Testis (tissue), 2 donors: ENCODE measurements at regions not wholly inside any gene's neighbourhood (a gene's known extent, or its start where the extent isn't known, plus 50 kb on each side); places are given as distances from the start of the nearest gene placed in this dataset.

Experiments
- POLR2A ChIP-seq: fragments of 450-650 bp; IDR thresholded peaks from one replicate; pipeline ENCODE4 v1.6.1; 2017; ENCODE audit warnings: antibody characterized with exemption, mild to moderate bottlenecking, moderate library complexity
- TF ChIP-seq, protein P1 (sequence below), 3 experiments: fragments of 450-650 bp in 2 of 3; fragments of 200-600 bp in 1 of 3; sonication (generic) in 1 of 3; IDR thresholded peaks; one replicate each; pipeline ENCODE4 v1.5.1; 2016 to 2019; ENCODE audit warnings: antibody characterized with exemption in 3 of 3, mild to moderate bottlenecking in 2 of 3, moderate library complexity in 1 of 3

DNA sequence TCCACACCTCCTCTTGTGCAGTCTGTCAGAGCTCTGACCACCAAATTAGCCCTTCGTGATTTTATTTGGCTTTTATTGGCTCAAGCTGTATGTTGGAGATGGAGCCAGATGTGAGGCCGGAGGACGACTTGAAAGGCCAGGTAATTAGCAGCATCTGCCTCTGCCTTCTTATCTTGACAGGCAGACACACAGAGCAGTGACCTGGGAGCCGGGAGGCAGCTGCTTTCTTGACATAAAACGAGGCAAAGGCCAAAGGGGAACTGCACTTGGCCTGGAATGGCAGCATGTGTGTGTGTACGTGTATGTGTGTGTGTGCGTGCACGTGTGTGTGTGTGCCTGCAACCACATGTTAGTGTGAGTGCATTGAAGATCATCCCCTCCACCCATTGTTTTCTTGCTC, 56.9 kb upstream of the BRD7 start:
- TF ChIP-seq, protein P1, sequence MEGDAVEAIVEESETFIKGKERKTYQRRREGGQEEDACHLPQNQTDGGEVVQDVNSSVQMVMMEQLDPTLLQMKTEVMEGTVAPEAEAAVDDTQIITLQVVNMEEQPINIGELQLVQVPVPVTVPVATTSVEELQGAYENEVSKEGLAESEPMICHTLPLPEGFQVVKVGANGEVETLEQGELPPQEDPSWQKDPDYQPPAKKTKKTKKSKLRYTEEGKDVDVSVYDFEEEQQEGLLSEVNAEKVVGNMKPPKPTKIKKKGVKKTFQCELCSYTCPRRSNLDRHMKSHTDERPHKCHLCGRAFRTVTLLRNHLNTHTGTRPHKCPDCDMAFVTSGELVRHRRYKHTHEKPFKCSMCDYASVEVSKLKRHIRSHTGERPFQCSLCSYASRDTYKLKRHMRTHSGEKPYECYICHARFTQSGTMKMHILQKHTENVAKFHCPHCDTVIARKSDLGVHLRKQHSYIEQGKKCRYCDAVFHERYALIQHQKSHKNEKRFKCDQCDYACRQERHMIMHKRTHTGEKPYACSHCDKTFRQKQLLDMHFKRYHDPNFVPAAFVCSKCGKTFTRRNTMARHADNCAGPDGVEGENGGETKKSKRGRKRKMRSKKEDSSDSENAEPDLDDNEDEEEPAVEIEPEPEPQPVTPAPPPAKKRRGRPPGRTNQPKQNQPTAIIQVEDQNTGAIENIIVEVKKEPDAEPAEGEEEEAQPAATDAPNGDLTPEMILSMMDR (IDR thresholded peaks at IDR 0.05) = no peak
- TF ChIP-seq POLR2A = no peak
